Common myeloid progenitor, CD34-positive (primary cell): ENCODE measurements at regions not wholly inside any gene's neighbourhood (a gene's known extent, or its start where the extent isn't known, plus 50 kb on each side); places are given as distances from the start of the nearest gene placed in this dataset.

Experiments used
- CTCF ChIA-PET: fragments of 350-600 bp; sonication (Branson Sonifier 250); formaldehyde crosslinking; loops from one replicate; lab custom pipeline; 2021; ENCODE audit warnings: antibody characterized with exemption; lab: Charles Lee
- POLR2A ChIA-PET: fragments of 350-600 bp; sonication (Branson Sonifier 250); formaldehyde crosslinking; loops from one replicate; lab custom pipeline; 2021; ENCODE audit warnings: antibody characterized with exemption; lab: Charles Lee
- DNase-seq, 3 donors: peaks; one replicate each; pipeline versions ENCODE4 v3.0.0 to v3.0.0-alpha.2; 2013
- H3K27ac ChIP-seq, 2 experiments: 1 replicate in 1 of 2; 2 replicates in 1 of 2; pipeline ENCODE4 v1.7.0; 2013; ENCODE audit warnings: inconsistent platforms in 2 of 2, low read length in 2 of 2, mild to moderate bottlenecking in 2 of 2, low read depth in 1 of 2, moderate library complexity in 1 of 2; ENCODE audit not compliant: severe bottlenecking in 2 of 2, insufficient read depth in 1 of 2, poor library complexity in 1 of 2
- H3K27me3 ChIP-seq, 5 experiments: replicated peaks in 2 of 5; 1 replicate in 3 of 5; 2 replicates in 2 of 5; pipeline versions ENCODE4 v1.6.1 to v1.7.0; 2013; ENCODE audit warnings: low read length in 4 of 5, mild to moderate bottlenecking in 2 of 5, moderate library complexity in 2 of 5, inconsistent platforms in 1 of 5; ENCODE audit not compliant: insufficient read depth in 5 of 5, control insufficient read depth in 4 of 5
- H3K36me3 ChIP-seq, 4 experiments: 1 replicate in 2 of 4; 2 replicates in 2 of 4; pipeline versions ENCODE4 v1.6.1 to v1.7.0; 2013; ENCODE audit warnings: low read length in 3 of 4, control low read depth in 1 of 4, mild to moderate bottlenecking in 1 of 4; ENCODE audit not compliant: control insufficient read depth in 4 of 4, insufficient read depth in 4 of 4
- H3K4me1 ChIP-seq, 4 experiments: 1 replicate in 3 of 4; 2 replicates in 1 of 4; pipeline versions ENCODE4 v1.6.1 to v1.7.1; 2013; ENCODE audit warnings: low read length in 3 of 4, mild to moderate bottlenecking in 3 of 4, control low read depth in 1 of 4, inconsistent platforms in 1 of 4, moderate library complexity in 1 of 4; ENCODE audit not compliant: control insufficient read depth in 4 of 4, insufficient read depth in 4 of 4; ENCODE audit errors: control extremely low read depth in 1 of 4
- H3K4me3 ChIP-seq, 7 experiments: 1 replicate in 4 of 7; 2 replicates in 3 of 7; pipeline versions ENCODE4 v1.5.1 to v1.7.0; 2013; ENCODE audit warnings: mild to moderate bottlenecking in 7 of 7, low read length in 6 of 7, moderate library complexity in 6 of 7, inconsistent platforms in 2 of 7, low read depth in 2 of 7, control low read depth in 1 of 7; ENCODE audit not compliant: insufficient read depth in 4 of 7, control insufficient read depth in 1 of 7; ENCODE audit errors: extremely low read depth in 1 of 7
- H3K9me3 ChIP-seq, 5 experiments: 1 replicate in 4 of 5; 2 replicates in 1 of 5; pipeline versions ENCODE4 v1.6.1 to v1.7.1; 2013; ENCODE audit warnings: low read length in 4 of 5, mild to moderate bottlenecking in 2 of 5, inconsistent platforms in 1 of 5, low read depth in 1 of 5, moderate library complexity in 1 of 5; ENCODE audit not compliant: control insufficient read depth in 4 of 5, insufficient read depth in 2 of 5; ENCODE audit errors: control extremely low read depth in 1 of 5
- WGBS: methylation state at CpG from one replicate; pipeline ENCODE4 v1.1.5; 2013; ENCODE audit not compliant: insufficient coverage; 5-methylcytosine and 5-hydroxymethylcytosine counted together

- H3K9me3 ChIP-seq = peaks cover 0 to 2% (median 0%) of the 10 kb centered on the region in 5 experiments
- H3K27me3 ChIP-seq = no peaks in the 10 kb centered on the region
- CTCF ChIA-PET = no interaction called here
- H3K4me3 ChIP-seq = no peak overlapping the region
- POLR2A ChIA-PET = no interaction called here
- DNase-seq = no peak
- no CpG with 5 or more reads among the region's 3 CpGs for WGBS
- H3K36me3 ChIP-seq = no peaks in the 10 kb centered on the region
- H3K4me1 ChIP-seq = no peaks in the 10 kb centered on the region
- H3K27ac ChIP-seq = no peak overlapping the region
These were observed 84.7 kb upstream of the ANKRD50 start for GRCh38 chr4:124797223-124797622.

GRCh38 chr4:124790471-124790870 is 77.9 kb upstream of the ANKRD50 start:
- no peak for DNase-seq
- ChIA-PET POLR2A (no interaction called here), CTCF (no interaction called here)
- Histone ChIP-seq H3K36me3 (no peaks in the 10 kb centered on the region), H3K4me3 (no peak overlapping the region), H3K27me3 (no peaks in the 10 kb centered on the region), H3K9me3 (peaks cover 0 to 2% (median 0%) of the 10 kb centered on the region in 5 experiments), H3K27ac (no peak overlapping the region), H3K4me1 (no peaks in the 10 kb centered on the region)

DNA sequence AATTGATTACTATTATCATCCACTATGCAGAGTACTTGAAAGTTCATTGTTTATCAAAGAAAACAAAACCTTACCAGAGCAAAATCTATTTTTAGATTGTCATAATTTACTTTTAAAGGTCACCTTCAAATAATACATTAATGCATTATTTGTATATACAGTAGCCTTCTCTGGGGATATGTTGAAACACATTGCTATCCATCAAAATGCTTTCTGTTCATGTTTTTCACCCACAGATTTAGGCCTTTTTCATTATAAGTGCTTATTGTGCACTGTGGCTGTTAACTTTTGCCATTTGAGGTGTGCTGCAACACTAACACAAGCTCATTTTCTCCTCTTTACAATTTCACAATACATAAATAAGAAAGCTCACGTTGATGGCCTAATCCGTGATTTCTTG is 74.1 kb upstream of the ANKRD50 start:
- no peaks in the 10 kb centered on the region for H3K36me3 ChIP-seq
- ChIA-PET CTCF (no interaction called here), POLR2A (no interaction called here)
- no peaks in the 10 kb centered on the region for H3K27me3 ChIP-seq
- no peaks in the 10 kb centered on the region for H3K9me3 ChIP-seq
- no CpG with 5 or more reads among the region's 2 CpGs for WGBS
- no peak overlapping the region for H3K4me3 ChIP-seq
- H3K4me1 ChIP-seq = no peaks in the 10 kb centered on the region
- DNase-seq = no peak
- no peak overlapping the region for H3K27ac ChIP-seq

DNA sequence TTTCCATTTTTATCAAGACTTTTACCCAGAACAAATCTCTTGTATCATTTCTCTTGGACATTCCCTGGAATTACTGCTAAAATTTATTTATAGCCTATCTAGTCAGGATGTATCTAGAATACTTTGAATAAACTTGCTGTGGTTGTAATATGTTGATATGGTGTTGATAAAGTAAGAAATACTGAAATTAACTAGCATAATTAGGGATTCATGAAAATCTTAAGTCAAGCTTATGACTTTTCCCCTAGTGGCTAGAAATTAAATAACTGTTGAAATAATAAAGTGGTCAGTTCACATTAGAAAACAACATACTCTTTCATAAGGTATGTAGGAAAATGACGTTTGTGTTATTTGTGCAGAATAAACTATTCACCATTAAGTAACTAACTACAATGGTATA is 73.1 kb upstream of the ANKRD50 start:
- no peaks in the 10 kb centered on the region for H3K4me1 ChIP-seq
- CTCF ChIA-PET = no interaction called here
- no peaks in the 10 kb centered on the region for H3K9me3 ChIP-seq
- H3K4me3 ChIP-seq = no peak overlapping the region
- no peak for DNase-seq
- H3K27me3 ChIP-seq = no peaks in the 10 kb centered on the region
- H3K27ac ChIP-seq = no peak overlapping the region
- POLR2A ChIA-PET = no interaction called here
- H3K36me3 ChIP-seq = no peaks in the 10 kb centered on the region
- no CpG with 5 or more reads among the region's 1 CpG for WGBS

- no peak for DNase-seq
- Histone ChIP-seq H3K9me3 (no peaks in the 10 kb centered on the region), H3K27me3 (no peaks in the 10 kb centered on the region), H3K27ac (no peak overlapping the region), H3K4me1 (no peaks in the 10 kb centered on the region), H3K4me3 (no peak overlapping the region), H3K36me3 (no peaks in the 10 kb centered on the region)
- ChIA-PET POLR2A (no interaction called here), CTCF (no interaction called here)
These were observed 71.3 kb upstream of the ANKRD50 start for GRCh38 chr4:124783847-124784246.

DNA sequence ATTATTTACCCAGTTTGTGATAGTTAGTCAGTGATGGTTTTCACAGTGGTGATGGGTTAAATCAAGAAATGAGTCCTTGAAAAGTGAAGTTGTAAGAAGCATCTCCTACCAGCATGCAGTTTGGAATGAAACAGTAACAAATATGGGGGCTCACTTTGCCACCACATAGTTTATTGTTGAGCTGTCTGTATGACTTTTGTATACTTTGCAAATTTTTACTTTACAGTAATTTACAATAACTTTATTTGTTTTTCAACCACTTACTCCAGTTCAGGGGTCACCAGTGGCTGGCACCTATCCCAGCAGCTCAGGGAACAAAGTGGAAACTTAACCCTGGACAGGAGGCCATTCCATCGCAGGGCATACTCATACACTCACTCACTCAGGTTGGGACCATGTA is 64.5 kb upstream of the ANKRD50 start:
- 88% methylated on average over 1 of the region's 1 CpG for WGBS
- no peaks in the 10 kb centered on the region for H3K4me1 ChIP-seq
- ChIA-PET CTCF (no interaction called here), POLR2A (no interaction called here)
- no peak overlapping the region for H3K27ac ChIP-seq
- H3K36me3 ChIP-seq = no peaks in the 10 kb centered on the region
- no peak overlapping the region for H3K4me3 ChIP-seq
- H3K9me3 ChIP-seq = peaks cover 0 to 4% (median 0%) of the 10 kb centered on the region in 5 experiments
- DNase-seq = no peak
- no peaks in the 10 kb centered on the region for H3K27me3 ChIP-seq

GRCh38 chr4:124768596-124769365 is 56.2 kb upstream of the ANKRD50 start:
- CTCF ChIA-PET = no interaction called here

More at GRCh38 chr4:124768596-124769365, 56.2 kb upstream of the ANKRD50 start:
- Histone ChIP-seq H3K27ac (no peak overlapping the region), H3K4me3 (no peak overlapping the region), H3K36me3 (no peaks in the 10 kb centered on the region), H3K4me1 (no peaks in the 10 kb centered on the region), H3K27me3 (no peaks in the 10 kb centered on the region), H3K9me3 (no peaks in the 10 kb centered on the region)
- POLR2A ChIA-PET = no interaction called here
- no CpG with 5 or more reads among the region's 2 CpGs for WGBS
- no peak for DNase-seq
